WTC11 (cell line): ENCODE measurements at regions not wholly inside any gene's neighbourhood (a gene's known extent, or its start where the extent isn't known, plus 50 kb on each side); places are given as distances from the start of the nearest gene placed in this dataset.

Source experiments
- ATAC-seq: fragments of 200-7000 bp; cut with Tn5 transposase; 2 replicates; pipeline ENCODE4 v1.10.0; 2021; ENCODE audit warnings: mild to moderate bottlenecking, moderate library complexity
- CTCF ChIA-PET: fragments of 300-600 bp; sonication (Branson Sonifier 250); formaldehyde crosslinking; loops from one replicate; lab custom pipeline; 2021; ENCODE audit warnings: antibody characterized with exemption; lab: Charles Lee
- POLR2A ChIA-PET: fragments of 350-600 bp; sonication (Branson Sonifier 250); formaldehyde crosslinking; loops from one replicate; lab custom pipeline; 2021; ENCODE audit warnings: antibody characterized with exemption; lab: Charles Lee
- DNase-seq: peaks from one replicate; pipeline ENCODE4 v3.0.0; 2021; ENCODE audit warnings: low spot score
- H3K27ac Mint-ChIP-seq: 2 replicates; pipeline ENCODE4 v1.8.0; 2021; ENCODE audit warnings: mixed read lengths
- H3K27me3 Mint-ChIP-seq: 2 replicates; pipeline ENCODE4 v1.8.0; 2021; ENCODE audit warnings: low read depth, mild to moderate bottlenecking, moderate library complexity, mixed read lengths
- H3K36me3 Mint-ChIP-seq: 2 replicates; pipeline ENCODE4 v1.8.0; 2021; ENCODE audit warnings: mixed read lengths
- H3K4me1 Mint-ChIP-seq: 2 replicates; pipeline ENCODE4 v1.8.0; 2022; ENCODE audit warnings: mixed read lengths
- H3K4me3 Mint-ChIP-seq: 2 replicates; pipeline ENCODE4 v1.8.0; 2021; ENCODE audit warnings: mild to moderate bottlenecking, moderate library complexity, mixed read lengths
- H3K9me3 Mint-ChIP-seq: 2 replicates; pipeline ENCODE4 v1.8.0; 2021; ENCODE audit warnings: mixed read lengths
- FOXP1 ChIP-seq: sonication (generic); formaldehyde crosslinking; IDR thresholded peaks from 2 replicates; pipeline ENCODE4 v1.8.0; 2022; ENCODE audit warnings: missing genetic modification reagents, mild to moderate bottlenecking, moderate library complexity, borderline replicate concordance
- MXD4 ChIP-seq: fragments of 250-450 bp; sonication (Bioruptor Pico); IDR thresholded peaks from 2 replicates; pipeline ENCODE4 v1.8.0; 2021; ENCODE audit warnings: mild to moderate bottlenecking, moderate library complexity, borderline replicate concordance
- NFATC4 ChIP-seq: fragments of 250-450 bp; sonication (Bioruptor Pico); IDR thresholded peaks from 2 replicates; pipeline ENCODE4 v1.9.0; 2021; ENCODE audit warnings: mild to moderate bottlenecking
- NR2C2 ChIP-seq: sonication (generic); formaldehyde crosslinking; IDR thresholded peaks from 2 replicates; pipeline ENCODE4 v1.8.0; 2022; ENCODE audit warnings: mild to moderate bottlenecking, missing genetic modification reagents
- OVOL2 ChIP-seq: fragments of 250-450 bp; sonication (Bioruptor Pico); IDR thresholded peaks from 2 replicates; pipeline ENCODE4 v1.9.0; 2021; ENCODE audit warnings: mild to moderate bottlenecking, borderline replicate concordance
- TEAD1 ChIP-seq: sonication (generic); formaldehyde crosslinking; IDR thresholded peaks from 2 replicates; pipeline ENCODE4 v1.8.0; 2022; ENCODE audit warnings: mild to moderate bottlenecking, missing genetic modification reagents
- TP53 ChIP-seq: sonication (generic); formaldehyde crosslinking; IDR thresholded peaks from 2 replicates; pipeline ENCODE4 v1.8.1; 2023; ENCODE audit warnings: mild to moderate bottlenecking, missing genetic modification reagents
- ZNF423 ChIP-seq: fragments of 250-450 bp; sonication (Bioruptor Pico); IDR thresholded peaks from 2 replicates; pipeline ENCODE4 v2.1.2; 2022; ENCODE audit warnings: mild to moderate bottlenecking, moderate library complexity
- TF ChIP-seq, protein P1 (sequence below): sonication (generic); formaldehyde crosslinking; IDR thresholded peaks from 2 replicates; pipeline ENCODE4 v1.8.1; 2023; ENCODE audit warnings: mild to moderate bottlenecking, missing genetic modification reagents
- TF ChIP-seq, protein P2 (sequence below): sonication (generic); formaldehyde crosslinking; IDR thresholded peaks from 2 replicates; pipeline ENCODE4 v1.8.1; 2023; ENCODE audit warnings: mild to moderate bottlenecking, missing genetic modification reagents, borderline replicate concordance
- TF ChIP-seq, protein P3 (sequence below): sonication (generic); formaldehyde crosslinking; IDR thresholded peaks from 2 replicates; pipeline ENCODE4 v1.8.0; 2022; ENCODE audit warnings: mild to moderate bottlenecking, missing genetic modification reagents
- TF ChIP-seq, protein P4 (sequence below): sonication (generic); formaldehyde crosslinking; conservative IDR thresholded peaks from 2 replicates; pipeline ENCODE4 v1.8.1; 2022; ENCODE audit warnings: mild to moderate bottlenecking, missing genetic modification reagents
- TF ChIP-seq, protein P5 (sequence below): sonication (generic); formaldehyde crosslinking; IDR thresholded peaks from 2 replicates; pipeline ENCODE4 v1.8.1; 2022; ENCODE audit warnings: missing genetic modification reagents, borderline replicate concordance
- TF ChIP-seq, protein P6 (sequence below): sonication (generic); formaldehyde crosslinking; IDR thresholded peaks from 2 replicates; pipeline ENCODE4 v1.8.0; 2022; ENCODE audit warnings: missing genetic modification reagents
- TF ChIP-seq, protein P7 (sequence below): sonication (generic); formaldehyde crosslinking; IDR thresholded peaks from 2 replicates; pipeline ENCODE4 v1.8.1; 2023; ENCODE audit warnings: mild to moderate bottlenecking, missing genetic modification reagents, moderate library complexity
- TF ChIP-seq, protein P8 (sequence below): fragments of 250-450 bp; sonication (Bioruptor Pico); IDR thresholded peaks from 2 replicates; pipeline ENCODE4 v1.9.0; 2021; ENCODE audit warnings: mild to moderate bottlenecking
- TF ChIP-seq, protein P9 (sequence below): sonication (generic); formaldehyde crosslinking; IDR thresholded peaks from 2 replicates; pipeline ENCODE4 v1.8.0; 2023; ENCODE audit warnings: missing genetic modification reagents

DNA sequence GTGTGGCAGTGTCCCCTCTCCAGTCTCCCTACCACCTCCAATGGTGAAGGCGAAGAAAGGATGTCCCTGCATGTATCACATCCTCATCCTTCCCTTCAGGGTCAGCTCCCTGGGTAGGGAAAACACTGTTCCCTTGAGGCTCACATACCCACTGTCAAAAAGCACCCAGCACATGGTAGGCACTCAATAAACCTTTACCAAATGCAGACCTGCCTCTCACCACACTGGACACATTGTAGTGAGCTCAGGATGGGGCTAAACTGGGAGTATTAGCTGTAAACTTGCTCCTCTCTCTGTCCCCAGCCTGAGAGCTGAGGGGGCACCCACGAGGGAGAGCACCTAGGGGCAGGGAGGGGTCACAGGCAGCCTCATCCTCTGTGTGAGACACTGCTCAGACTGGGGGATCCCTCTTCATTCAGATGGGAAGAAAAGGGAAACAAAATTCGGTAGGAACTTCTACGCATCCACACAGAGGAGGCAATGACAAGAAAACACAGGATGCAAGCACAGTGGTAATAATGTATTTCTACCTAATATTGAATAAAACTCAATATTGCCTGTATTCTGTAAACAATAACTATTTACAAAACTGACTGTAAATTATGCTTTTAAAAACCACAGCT lies 101.6 kb upstream of the TOP3B start:
- Mint-ChIP-seq H3K36me3 (no peaks in the 10 kb centered on the region), H3K4me3 (no peak overlapping the region), H3K27me3 (peaks cover 100% of the 10 kb centered on the region), H3K4me1 (no peaks in the 10 kb centered on the region), H3K27ac (no peak overlapping the region), H3K9me3 (no peaks in the 10 kb centered on the region)
- ChIA-PET POLR2A (no interaction called here), CTCF (interaction anchor here (0.8 to 1.6 kb wide), 5 partner anchors 23 to 151 kb away, joined by 3 to 4 read pairs (median 4); no protein-coding TSS in a partner anchor)
- no peak; the same call in 1 of the 2 replicates for ATAC-seq
- DNase-seq, result no peak
- TF ChIP-seq, protein P1, sequence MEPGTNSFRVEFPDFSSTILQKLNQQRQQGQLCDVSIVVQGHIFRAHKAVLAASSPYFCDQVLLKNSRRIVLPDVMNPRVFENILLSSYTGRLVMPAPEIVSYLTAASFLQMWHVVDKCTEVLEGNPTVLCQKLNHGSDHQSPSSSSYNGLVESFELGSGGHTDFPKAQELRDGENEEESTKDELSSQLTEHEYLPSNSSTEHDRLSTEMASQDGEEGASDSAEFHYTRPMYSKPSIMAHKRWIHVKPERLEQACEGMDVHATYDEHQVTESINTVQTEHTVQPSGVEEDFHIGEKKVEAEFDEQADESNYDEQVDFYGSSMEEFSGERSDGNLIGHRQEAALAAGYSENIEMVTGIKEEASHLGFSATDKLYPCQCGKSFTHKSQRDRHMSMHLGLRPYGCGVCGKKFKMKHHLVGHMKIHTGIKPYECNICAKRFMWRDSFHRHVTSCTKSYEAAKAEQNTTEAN (CRISPR knock-in tag), result no peak
- no peak for TF ChIP-seq FOXP1 (CRISPR knock-in tag)
- TF ChIP-seq, protein P2, sequence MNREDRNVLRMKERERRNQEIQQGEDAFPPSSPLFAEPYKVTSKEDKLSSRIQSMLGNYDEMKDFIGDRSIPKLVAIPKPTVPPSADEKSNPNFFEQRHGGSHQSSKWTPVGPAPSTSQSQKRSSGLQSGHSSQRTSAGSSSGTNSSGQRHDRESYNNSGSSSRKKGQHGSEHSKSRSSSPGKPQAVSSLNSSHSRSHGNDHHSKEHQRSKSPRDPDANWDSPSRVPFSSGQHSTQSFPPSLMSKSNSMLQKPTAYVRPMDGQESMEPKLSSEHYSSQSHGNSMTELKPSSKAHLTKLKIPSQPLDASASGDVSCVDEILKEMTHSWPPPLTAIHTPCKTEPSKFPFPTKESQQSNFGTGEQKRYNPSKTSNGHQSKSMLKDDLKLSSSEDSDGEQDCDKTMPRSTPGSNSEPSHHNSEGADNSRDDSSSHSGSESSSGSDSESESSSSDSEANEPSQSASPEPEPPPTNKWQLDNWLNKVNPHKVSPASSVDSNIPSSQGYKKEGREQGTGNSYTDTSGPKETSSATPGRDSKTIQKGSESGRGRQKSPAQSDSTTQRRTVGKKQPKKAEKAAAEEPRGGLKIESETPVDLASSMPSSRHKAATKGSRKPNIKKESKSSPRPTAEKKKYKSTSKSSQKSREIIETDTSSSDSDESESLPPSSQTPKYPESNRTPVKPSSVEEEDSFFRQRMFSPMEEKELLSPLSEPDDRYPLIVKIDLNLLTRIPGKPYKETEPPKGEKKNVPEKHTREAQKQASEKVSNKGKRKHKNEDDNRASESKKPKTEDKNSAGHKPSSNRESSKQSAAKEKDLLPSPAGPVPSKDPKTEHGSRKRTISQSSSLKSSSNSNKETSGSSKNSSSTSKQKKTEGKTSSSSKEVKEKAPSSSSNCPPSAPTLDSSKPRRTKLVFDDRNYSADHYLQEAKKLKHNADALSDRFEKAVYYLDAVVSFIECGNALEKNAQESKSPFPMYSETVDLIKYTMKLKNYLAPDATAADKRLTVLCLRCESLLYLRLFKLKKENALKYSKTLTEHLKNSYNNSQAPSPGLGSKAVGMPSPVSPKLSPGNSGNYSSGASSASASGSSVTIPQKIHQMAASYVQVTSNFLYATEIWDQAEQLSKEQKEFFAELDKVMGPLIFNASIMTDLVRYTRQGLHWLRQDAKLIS (CRISPR knock-in tag), result no peak
- TF ChIP-seq, protein P3, sequence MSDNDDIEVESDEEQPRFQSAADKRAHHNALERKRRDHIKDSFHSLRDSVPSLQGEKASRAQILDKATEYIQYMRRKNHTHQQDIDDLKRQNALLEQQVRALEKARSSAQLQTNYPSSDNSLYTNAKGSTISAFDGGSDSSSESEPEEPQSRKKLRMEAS (CRISPR knock-in tag), result no peak
- no peak for TF ChIP-seq OVOL2 (CRISPR knock-in tag)
- TF ChIP-seq, protein P4, sequence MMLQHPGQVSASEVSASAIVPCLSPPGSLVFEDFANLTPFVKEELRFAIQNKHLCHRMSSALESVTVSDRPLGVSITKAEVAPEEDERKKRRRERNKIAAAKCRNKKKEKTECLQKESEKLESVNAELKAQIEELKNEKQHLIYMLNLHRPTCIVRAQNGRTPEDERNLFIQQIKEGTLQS (CRISPR knock-in tag), result no peak
- TF ChIP-seq ZNF423, result no peak
- TF ChIP-seq NFATC4, result no peak
- no peak for TF ChIP-seq NR2C2 (CRISPR knock-in tag)
- TF ChIP-seq, protein P5, sequence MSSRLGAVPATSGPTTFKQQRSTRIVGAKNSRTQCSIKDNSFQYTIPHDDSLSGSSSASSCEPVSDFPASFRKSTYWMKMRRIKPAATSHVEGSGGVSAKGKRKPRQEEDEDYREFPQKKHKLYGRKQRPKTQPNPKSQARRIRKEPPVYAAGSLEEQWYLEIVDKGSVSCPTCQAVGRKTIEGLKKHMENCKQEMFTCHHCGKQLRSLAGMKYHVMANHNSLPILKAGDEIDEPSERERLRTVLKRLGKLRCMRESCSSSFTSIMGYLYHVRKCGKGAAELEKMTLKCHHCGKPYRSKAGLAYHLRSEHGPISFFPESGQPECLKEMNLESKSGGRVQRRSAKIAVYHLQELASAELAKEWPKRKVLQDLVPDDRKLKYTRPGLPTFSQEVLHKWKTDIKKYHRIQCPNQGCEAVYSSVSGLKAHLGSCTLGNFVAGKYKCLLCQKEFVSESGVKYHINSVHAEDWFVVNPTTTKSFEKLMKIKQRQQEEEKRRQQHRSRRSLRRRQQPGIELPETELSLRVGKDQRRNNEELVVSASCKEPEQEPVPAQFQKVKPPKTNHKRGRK, result no peak
- TF ChIP-seq, protein P6, sequence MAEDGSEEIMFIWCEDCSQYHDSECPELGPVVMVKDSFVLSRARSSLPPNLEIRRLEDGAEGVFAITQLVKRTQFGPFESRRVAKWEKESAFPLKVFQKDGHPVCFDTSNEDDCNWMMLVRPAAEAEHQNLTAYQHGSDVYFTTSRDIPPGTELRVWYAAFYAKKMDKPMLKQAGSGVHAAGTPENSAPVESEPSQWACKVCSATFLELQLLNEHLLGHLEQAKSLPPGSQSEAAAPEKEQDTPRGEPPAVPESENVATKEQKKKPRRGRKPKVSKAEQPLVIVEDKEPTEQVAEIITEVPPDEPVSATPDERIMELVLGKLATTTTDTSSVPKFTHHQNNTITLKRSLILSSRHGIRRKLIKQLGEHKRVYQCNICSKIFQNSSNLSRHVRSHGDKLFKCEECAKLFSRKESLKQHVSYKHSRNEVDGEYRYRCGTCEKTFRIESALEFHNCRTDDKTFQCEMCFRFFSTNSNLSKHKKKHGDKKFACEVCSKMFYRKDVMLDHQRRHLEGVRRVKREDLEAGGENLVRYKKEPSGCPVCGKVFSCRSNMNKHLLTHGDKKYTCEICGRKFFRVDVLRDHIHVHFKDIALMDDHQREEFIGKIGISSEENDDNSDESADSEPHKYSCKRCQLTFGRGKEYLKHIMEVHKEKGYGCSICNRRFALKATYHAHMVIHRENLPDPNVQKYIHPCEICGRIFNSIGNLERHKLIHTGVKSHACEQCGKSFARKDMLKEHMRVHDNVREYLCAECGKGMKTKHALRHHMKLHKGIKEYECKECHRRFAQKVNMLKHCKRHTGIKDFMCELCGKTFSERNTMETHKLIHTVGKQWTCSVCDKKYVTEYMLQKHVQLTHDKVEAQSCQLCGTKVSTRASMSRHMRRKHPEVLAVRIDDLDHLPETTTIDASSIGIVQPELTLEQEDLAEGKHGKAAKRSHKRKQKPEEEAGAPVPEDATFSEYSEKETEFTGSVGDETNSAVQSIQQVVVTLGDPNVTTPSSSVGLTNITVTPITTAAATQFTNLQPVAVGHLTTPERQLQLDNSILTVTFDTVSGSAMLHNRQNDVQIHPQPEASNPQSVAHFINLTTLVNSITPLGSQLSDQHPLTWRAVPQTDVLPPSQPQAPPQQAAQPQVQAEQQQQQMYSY, result no peak
- TF ChIP-seq, protein P7, sequence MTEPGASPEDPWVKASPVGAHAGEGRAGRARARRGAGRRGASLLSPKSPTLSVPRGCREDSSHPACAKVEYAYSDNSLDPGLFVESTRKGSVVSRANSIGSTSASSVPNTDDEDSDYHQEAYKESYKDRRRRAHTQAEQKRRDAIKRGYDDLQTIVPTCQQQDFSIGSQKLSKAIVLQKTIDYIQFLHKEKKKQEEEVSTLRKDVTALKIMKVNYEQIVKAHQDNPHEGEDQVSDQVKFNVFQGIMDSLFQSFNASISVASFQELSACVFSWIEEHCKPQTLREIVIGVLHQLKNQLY (CRISPR knock-in tag), result no peak
- no peak for TF ChIP-seq MXD4 (CRISPR knock-in tag)
- TF ChIP-seq TEAD1 (CRISPR knock-in tag), result no peak
- no peak for TF ChIP-seq TP53 (CRISPR knock-in tag)
- TF ChIP-seq, protein P8, sequence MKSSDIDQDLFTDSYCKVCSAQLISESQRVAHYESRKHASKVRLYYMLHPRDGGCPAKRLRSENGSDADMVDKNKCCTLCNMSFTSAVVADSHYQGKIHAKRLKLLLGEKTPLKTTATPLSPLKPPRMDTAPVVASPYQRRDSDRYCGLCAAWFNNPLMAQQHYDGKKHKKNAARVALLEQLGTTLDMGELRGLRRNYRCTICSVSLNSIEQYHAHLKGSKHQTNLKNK (CRISPR knock-in tag), result no peak
- TF ChIP-seq, protein P9, sequence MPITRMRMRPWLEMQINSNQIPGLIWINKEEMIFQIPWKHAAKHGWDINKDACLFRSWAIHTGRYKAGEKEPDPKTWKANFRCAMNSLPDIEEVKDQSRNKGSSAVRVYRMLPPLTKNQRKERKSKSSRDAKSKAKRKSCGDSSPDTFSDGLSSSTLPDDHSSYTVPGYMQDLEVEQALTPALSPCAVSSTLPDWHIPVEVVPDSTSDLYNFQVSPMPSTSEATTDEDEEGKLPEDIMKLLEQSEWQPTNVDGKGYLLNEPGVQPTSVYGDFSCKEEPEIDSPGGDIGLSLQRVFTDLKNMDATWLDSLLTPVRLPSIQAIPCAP, result no peak
